Upper lobe of left lung (tissue), 4 donors: ENCODE measurements at regions not wholly inside any gene's neighbourhood (a gene's known extent, or its start where the extent isn't known, plus 50 kb on each side); places are given as distances from the start of the nearest gene placed in this dataset.

Experiments
- small RNA-seq, 4 donors: library from RNA; depleted of rRNA; stranded (forward); fragments of <200 nt; gene quantifications; one replicate each; pipeline ENCODE3, GENCODE V24; 2016

Small RNA genes lying in the stretch of these regions (small RNA-seq; reads per million reads assigned to genes)
- gene RF00019 (0 reads per million in 4 donors), gene RNU11-5P (0 reads per million in 4 donors), gene RNU6-864P (0 reads per million in 4 donors)
